ENCODE measurements at regions not wholly inside any gene's neighbourhood (a gene's known extent, or its start where the extent isn't known, plus 50 kb on each side); places are given as distances from the start of the nearest gene placed in this dataset.

- TF ChIP-seq POLR2A (IDR thresholded peaks at IDR 0.05) (no peak), CTCF (IDR thresholded peaks at IDR 0.05) (no peak)
Observed at GRCh38 chr9:134980991-134981390, 63.3 kb upstream of the FCN1 start.
